ENCODE measurements at regions not wholly inside any gene's neighbourhood (a gene's known extent, or its start where the extent isn't known, plus 50 kb on each side); places are given as distances from the start of the nearest gene placed in this dataset.

GRCh38 chr14:37862263-37862662 is 266.8 kb downstream of the TTC6 start:
- Histone ChIP-seq H3K36me3 (ENCODE audit: insufficient read depth in 1 of 2, low read depth in 1 of 2) (no peaks in the 10 kb centered on the region), H3K27me3 (ENCODE audit: insufficient read depth in 3 of 3, low read length in 2 of 3) (peaks cover 0 to 2% (median 0%) of the 10 kb centered on the region in 3 donors), H3K4me1 (no peaks in the 10 kb centered on the region), H3K4me3 (no peak overlapping the region), H3K9me3 (no peaks in the 10 kb centered on the region), H3K27ac (no peak overlapping the region)
- intact Hi-C loops (cut with DNase I) = no loop called here
- ATAC-seq (no peak), DNase-seq (no peak)
- WGBS, 3 donors = 77 to 79% (median 79%) methylated on average over 3 of the region's 3 CpGs
- TF ChIP-seq CTCF (IDR thresholded peaks at IDR 0.05) = no peak

GRCh38 chr14:37864128-37864527 is 268.7 kb downstream of the TTC6 start:
- intact Hi-C loops (cut with DNase I) = no loop called here
- no peak overlapping the region for H3K27ac ChIP-seq
- 73 to 82% (median 80%) methylated on average over 6 of the region's 6 CpGs for WGBS, 3 donors
- ATAC-seq = no peak
- H3K9me3 ChIP-seq = no peaks in the 10 kb centered on the region
- no peaks in the 10 kb centered on the region for H3K4me1 ChIP-seq
- H3K27me3 ChIP-seq (ENCODE audit: insufficient read depth in 3 of 3, low read length in 2 of 3) = no peaks in the 10 kb centered on the region
- no peak for TF ChIP-seq CTCF (IDR thresholded peaks at IDR 0.05)
- H3K4me3 ChIP-seq = no peak overlapping the region
- DNase-seq = no peak
- H3K36me3 ChIP-seq (ENCODE audit: insufficient read depth in 1 of 2, low read depth in 1 of 2) = no peaks in the 10 kb centered on the region

GRCh38 chr14:37864861-37865718 is 269.7 kb downstream of the TTC6 start:
- no peaks in the 10 kb centered on the region for H3K27me3 ChIP-seq (ENCODE audit: insufficient read depth in 3 of 3, low read length in 2 of 3)
- peak in 1 of 4 donors; percentile 28 for ATAC-seq
- no peak overlapping the region for H3K4me3 ChIP-seq
- intact Hi-C loops (cut with DNase I) = no loop called here
- H3K27ac ChIP-seq = no peak overlapping the region
- 22 to 47% (median 29%) methylated on average over 11 of the region's 11 CpGs for WGBS, 3 donors
- H3K36me3 ChIP-seq (ENCODE audit: insufficient read depth in 1 of 2, low read depth in 1 of 2) = no peaks in the 10 kb centered on the region
- no peak for TF ChIP-seq CTCF (IDR thresholded peaks at IDR 0.05)
- no peak for DNase-seq
- H3K4me1 ChIP-seq = no peaks in the 10 kb centered on the region
- no peaks in the 10 kb centered on the region for H3K9me3 ChIP-seq

GRCh38 chr14:37865719-37866549 is 270.5 kb downstream of the TTC6 start:
- Histone ChIP-seq H3K4me1 (no peaks in the 10 kb centered on the region), H3K27ac (no peak overlapping the region), H3K4me3 (no peak overlapping the region)

More at GRCh38 chr14:37865719-37866549, 270.5 kb downstream of the TTC6 start:
- Histone ChIP-seq H3K27me3 (ENCODE audit: insufficient read depth in 3 of 3, low read length in 2 of 3) (no peaks in the 10 kb centered on the region), H3K9me3 (no peaks in the 10 kb centered on the region), H3K36me3 (ENCODE audit: insufficient read depth in 1 of 2, low read depth in 1 of 2) (no peaks in the 10 kb centered on the region)
- no peak for TF ChIP-seq CTCF (IDR thresholded peaks at IDR 0.05)
- intact Hi-C loops (cut with DNase I) = no loop called here
- 73 to 76% (median 75%) methylated on average over 4 of the region's 4 CpGs for WGBS, 3 donors
- ATAC-seq (no peak), DNase-seq (no peak)

Data from psoas muscle (tissue), 7 donors.